ENCODE measurements at regions not wholly inside any gene's neighbourhood (a gene's known extent, or its start where the extent isn't known, plus 50 kb on each side); places are given as distances from the start of the nearest gene placed in this dataset.
A peak's percentile ranks its signal among the peaks of the same experiment; 100 is the strongest.

DNA sequence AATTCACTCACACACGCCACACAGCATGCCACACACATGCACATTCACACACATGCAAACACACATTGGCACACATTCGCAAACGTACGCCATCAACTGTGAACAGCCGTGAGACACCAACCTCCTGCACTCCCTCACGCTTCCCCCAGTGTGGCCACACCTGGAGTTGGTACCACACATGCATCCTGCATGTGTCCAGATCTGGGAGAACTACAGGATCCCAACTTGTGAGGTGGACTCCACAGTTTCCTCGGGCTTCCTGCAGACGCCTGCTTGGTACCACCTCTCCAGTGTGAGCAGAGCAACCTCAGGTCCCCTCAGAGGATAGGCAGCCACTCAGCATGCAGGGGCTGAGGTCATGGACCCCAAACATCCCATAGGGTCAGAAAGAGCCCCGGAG lies 239.0 kb downstream of the EIPR1 start:
- Histone ChIP-seq H3K9me3 (replicated peaks in 1 of 3) (no peaks in the 10 kb centered on the region), H3K27me3 (no peaks in the 10 kb centered on the region), H3K36me3 (replicated peaks in 1 of 2) (no peaks in the 10 kb centered on the region), H3K4me3 (no peak overlapping the region), H3K4me1 (replicated peaks in 1 of 2) (peaks cover 0 to 15% of the 10 kb centered on the region in 2 donors), H3K27ac (no peak overlapping the region)
- TF ChIP-seq, protein P1, sequence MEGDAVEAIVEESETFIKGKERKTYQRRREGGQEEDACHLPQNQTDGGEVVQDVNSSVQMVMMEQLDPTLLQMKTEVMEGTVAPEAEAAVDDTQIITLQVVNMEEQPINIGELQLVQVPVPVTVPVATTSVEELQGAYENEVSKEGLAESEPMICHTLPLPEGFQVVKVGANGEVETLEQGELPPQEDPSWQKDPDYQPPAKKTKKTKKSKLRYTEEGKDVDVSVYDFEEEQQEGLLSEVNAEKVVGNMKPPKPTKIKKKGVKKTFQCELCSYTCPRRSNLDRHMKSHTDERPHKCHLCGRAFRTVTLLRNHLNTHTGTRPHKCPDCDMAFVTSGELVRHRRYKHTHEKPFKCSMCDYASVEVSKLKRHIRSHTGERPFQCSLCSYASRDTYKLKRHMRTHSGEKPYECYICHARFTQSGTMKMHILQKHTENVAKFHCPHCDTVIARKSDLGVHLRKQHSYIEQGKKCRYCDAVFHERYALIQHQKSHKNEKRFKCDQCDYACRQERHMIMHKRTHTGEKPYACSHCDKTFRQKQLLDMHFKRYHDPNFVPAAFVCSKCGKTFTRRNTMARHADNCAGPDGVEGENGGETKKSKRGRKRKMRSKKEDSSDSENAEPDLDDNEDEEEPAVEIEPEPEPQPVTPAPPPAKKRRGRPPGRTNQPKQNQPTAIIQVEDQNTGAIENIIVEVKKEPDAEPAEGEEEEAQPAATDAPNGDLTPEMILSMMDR (IDR thresholded peaks at IDR 0.05): no peak
- no peak for TF ChIP-seq POLR2A (IDR thresholded peaks at IDR 0.05)
- intact Hi-C loops (cut with DNase I): no loop called here
- WGBS, 4 donors: 90 to 96% (median 91%) methylated on average over 7 to 9 of the region's 9 CpGs
- peak in 1 of 7 donors; percentile 40 for DNase-seq

- no peaks in the 10 kb centered on the region for H3K9me3 ChIP-seq (replicated peaks in 1 of 3)
- H3K27ac ChIP-seq: no peak overlapping the region
- 69 to 83% (median 74%) methylated on average over 5 of the region's 5 CpGs for WGBS, 4 donors
- intact Hi-C loops (cut with DNase I): no loop called here
- peak in 1 of 7 donors; percentile 36 for DNase-seq
- peaks cover 0 to 7% of the 10 kb centered on the region in 2 donors for H3K4me1 ChIP-seq (replicated peaks in 1 of 2)
- H3K4me3 ChIP-seq: no peak overlapping the region
- no peaks in the 10 kb centered on the region for H3K27me3 ChIP-seq
- no peaks in the 10 kb centered on the region for H3K36me3 ChIP-seq (replicated peaks in 1 of 2)
- TF ChIP-seq POLR2A (IDR thresholded peaks at IDR 0.05): no peak
- TF ChIP-seq, protein P1 (IDR thresholded peaks at IDR 0.05): no peak
These were observed 239.8 kb downstream of the EIPR1 start for GRCh38 chr2:3137651-3138300.

- intact Hi-C loops (cut with DNase I): no loop called here
- TF ChIP-seq POLR2A (IDR thresholded peaks at IDR 0.05): no peak
- TF ChIP-seq, protein P1 (IDR thresholded peaks at IDR 0.05): no peak
- Histone ChIP-seq H3K9me3 (replicated peaks in 1 of 3) (no peaks in the 10 kb centered on the region), H3K27me3 (no peaks in the 10 kb centered on the region), H3K36me3 (replicated peaks in 1 of 2) (no peaks in the 10 kb centered on the region), H3K4me1 (replicated peaks in 1 of 2) (peaks cover 0 to 6% of the 10 kb centered on the region in 2 donors), H3K4me3 (no peak overlapping the region), H3K27ac (no peak overlapping the region)
- DNase-seq: peak in 1 of 7 donors; percentile 13
- 82 to 87% (median 83%) methylated on average over 5 of the region's 5 CpGs for WGBS, 4 donors
These were observed 241.9 kb downstream of the EIPR1 start for GRCh38 chr2:3135676-3136075.

DNA sequence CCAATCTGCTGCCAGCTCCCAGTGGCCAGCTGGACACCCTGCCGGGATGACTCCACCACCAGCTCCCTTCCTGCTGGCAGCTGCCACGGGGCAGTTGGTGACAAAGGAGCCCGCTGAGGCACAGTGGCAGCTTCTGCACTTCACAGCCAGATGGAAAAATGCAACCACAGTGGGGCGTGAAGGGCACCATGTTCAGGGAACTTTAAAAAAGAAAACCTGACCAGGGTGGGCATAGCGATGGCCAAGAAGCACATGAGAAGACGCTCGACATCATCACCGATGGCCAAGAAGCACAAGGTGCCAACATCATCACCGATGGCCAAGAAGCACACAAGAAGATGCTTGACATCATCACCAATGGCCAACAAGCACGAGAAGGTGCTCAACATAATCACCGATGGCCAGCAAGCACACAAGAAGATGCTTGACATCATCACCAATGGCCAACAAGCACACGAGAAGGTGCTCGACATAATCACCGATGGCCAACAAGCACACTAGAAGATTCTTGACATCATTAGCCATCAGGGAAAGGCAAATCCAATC lies 243.5 kb downstream of the EIPR1 start:
- intact Hi-C loops (cut with DNase I): no loop called here
- Histone ChIP-seq H3K4me3 (no peak overlapping the region), H3K9me3 (replicated peaks in 1 of 3) (no peaks in the 10 kb centered on the region), H3K27me3 (no peaks in the 10 kb centered on the region), H3K36me3 (replicated peaks in 1 of 2) (no peaks in the 10 kb centered on the region), H3K27ac (no peak overlapping the region), H3K4me1 (replicated peaks in 1 of 2) (peaks cover 0 to 6% of the 10 kb centered on the region in 2 donors)
- DNase-seq: peak in 1 of 7 donors; percentile 45
- 90 to 98% (median 95%) methylated on average over 13 to 14 of the region's 14 CpGs for WGBS, 4 donors
- TF ChIP-seq, protein P1 (IDR thresholded peaks at IDR 0.05): no peak
- TF ChIP-seq POLR2A (IDR thresholded peaks at IDR 0.05): no peak
